SH-SY5Y (cell line): ENCODE measurements at regions not wholly inside any gene's neighbourhood (a gene's known extent, or its start where the extent isn't known, plus 50 kb on each side); places are given as distances from the start of the nearest gene placed in this dataset.

Source experiments
- GATA2 ChIP-seq: IDR thresholded peaks from 2 replicates; pipeline ENCODE4 v1.6.1; 2011; ENCODE audit warnings: mild to moderate bottlenecking, low read depth, low read length
- GATA3 ChIP-seq: IDR thresholded peaks from 2 replicates; pipeline ENCODE4 v1.6.1; 2011; ENCODE audit warnings: low read depth, mild to moderate bottlenecking, low read length, moderate library complexity

- no peak for TF ChIP-seq GATA2
- no peak for TF ChIP-seq GATA3
Measured at GRCh38 chr10:28890121-28890950, 213.0 kb downstream of the BAMBI start.
